IMR-90 (cell line): ENCODE measurements at regions not wholly inside any gene's neighbourhood (a gene's known extent, or its start where the extent isn't known, plus 50 kb on each side); places are given as distances from the start of the nearest gene placed in this dataset.

Experiments used
- ATAC-seq: fragments of 200-7000 bp; cut with Tn5 transposase; 2 replicates; pipeline ENCODE4 v1.9.1; 2020; ENCODE audit warnings: low read depth, mild to moderate bottlenecking, moderate library complexity
- BruUV-seq: library from RNA; stranded (reverse); fragments of 400-500 nt; replicated peaks from 2 replicates; lab custom pipeline; 2021; lab: Mats Ljungman, UMichigan
- CTCF ChIA-PET: fragments of 300-600 bp; formaldehyde crosslinking; extraction: SDS; loops from one replicate; lab custom pipeline; 2021; ENCODE audit warnings: antibody characterized with exemption; lab: Yijun Ruan, JAX
- POLR2A ChIA-PET: fragments of 300-600 bp; sonication (Branson Sonifier 250); formaldehyde crosslinking; loops from one replicate; lab custom pipeline; 2022; ENCODE audit warnings: antibody characterized with exemption; ENCODE audit not compliant: unreplicated experiment; lab: Charles Lee
- DNase-seq: peaks from one replicate; pipeline ENCODE4 v3.0.0; 2013
- H2AFZ ChIP-seq: replicated peaks from 2 replicates; pipeline ENCODE3; 2013; ENCODE audit warnings: low read length, mild to moderate bottlenecking; ENCODE audit not compliant: poor library complexity
- H2AK5ac ChIP-seq: 2 replicates; pipeline ENCODE4 v1.6.1; 2013; ENCODE audit warnings: low read depth, low read length, inconsistent platforms
- H2AK9ac ChIP-seq: replicated peaks from 2 replicates; pipeline ENCODE3; 2013; ENCODE audit warnings: mild to moderate bottlenecking, low read depth, low read length, moderate library complexity; ENCODE audit not compliant: poor library complexity
- H2BK120ac ChIP-seq: 2 replicates; pipeline ENCODE4 v1.6.1; 2013; ENCODE audit warnings: low read depth, low read length, inconsistent platforms
- H2BK15ac ChIP-seq: 3 replicates; pipeline ENCODE4 v1.6.1; 2013; ENCODE audit warnings: low read depth, low read length, inconsistent platforms
- H2BK20ac ChIP-seq: 2 replicates; pipeline ENCODE4 v1.6.1; 2013; ENCODE audit warnings: low read depth, mild to moderate bottlenecking, inconsistent platforms, low read length, moderate library complexity
- H2BK5ac ChIP-seq: 2 replicates; pipeline ENCODE4 v1.6.1; 2013; ENCODE audit warnings: mild to moderate bottlenecking, low read depth, low read length, inconsistent platforms; ENCODE audit not compliant: poor library complexity, severe bottlenecking
- H3K14ac ChIP-seq: replicated peaks from 2 replicates; pipeline ENCODE4 v1.6.1; 2013; ENCODE audit warnings: low read depth, low read length, inconsistent platforms
- H3K18ac ChIP-seq: 2 replicates; pipeline ENCODE4 v1.6.1; 2013; ENCODE audit warnings: low read depth, low read length, control low read depth
- H3K23ac ChIP-seq: 2 replicates; pipeline ENCODE4 v1.6.1; 2013; ENCODE audit warnings: low read depth, low read length, inconsistent platforms
- H3K27ac ChIP-seq: 2 replicates; pipeline ENCODE4 v1.5.1; 2013; ENCODE audit warnings: mild to moderate bottlenecking, control low read depth, low read length; ENCODE audit not compliant: insufficient read depth
- H3K27me3 ChIP-seq: 2 replicates; pipeline ENCODE4 v1.6.1; 2013; ENCODE audit warnings: low read length; ENCODE audit not compliant: control insufficient read depth, insufficient read depth
- H3K36me3 ChIP-seq: 2 replicates; pipeline ENCODE4 v1.6.1; 2013; ENCODE audit warnings: low read length, mixed read lengths; ENCODE audit not compliant: control insufficient read depth, insufficient read depth
- H3K4ac ChIP-seq: 2 replicates; pipeline ENCODE4 v1.6.1; 2013; ENCODE audit warnings: low read depth, low read length, inconsistent platforms
- H3K4me1 ChIP-seq: 2 replicates; pipeline ENCODE4 v1.6.1; 2013; ENCODE audit warnings: low read length, mixed read lengths; ENCODE audit not compliant: control insufficient read depth, insufficient read depth
- H3K4me2 ChIP-seq: 2 replicates; pipeline ENCODE4 v1.6.1; 2013; ENCODE audit warnings: low read depth, mild to moderate bottlenecking, control low read depth, low read length, moderate library complexity
- H3K4me3 ChIP-seq: 2 replicates; pipeline ENCODE4 v1.5.1; 2013; ENCODE audit warnings: low read depth, mild to moderate bottlenecking, control low read depth, low read length, moderate library complexity; ENCODE audit not compliant: insufficient read depth
- H3K56ac ChIP-seq: 2 replicates; pipeline ENCODE4 v1.6.1; 2013; ENCODE audit warnings: low read length, inconsistent platforms; ENCODE audit not compliant: insufficient read depth; ENCODE audit errors: extremely low read depth
- H3K79me1 ChIP-seq, 2 experiments: 2 replicates each; pipeline ENCODE4 v1.6.1; 2013; ENCODE audit warnings: low read length in 2 of 2, inconsistent platforms in 1 of 2, low read depth in 1 of 2
- H3K9ac ChIP-seq: 2 replicates; pipeline ENCODE4 v1.6.1; 2013; ENCODE audit warnings: low read depth, low read length, control low read depth
- H3K9me1 ChIP-seq: 2 replicates; pipeline ENCODE4 v1.6.1; 2013; ENCODE audit warnings: low read length, inconsistent platforms; ENCODE audit not compliant: insufficient read depth
- H3K9me3 ChIP-seq: 2 replicates; pipeline ENCODE4 v1.6.1; 2013; ENCODE audit warnings: low read length; ENCODE audit not compliant: control insufficient read depth, insufficient read depth
- H4K20me1 ChIP-seq: 2 replicates; pipeline ENCODE4 v1.6.1; 2013; ENCODE audit warnings: low read length, inconsistent platforms; ENCODE audit not compliant: insufficient read depth
- H4K5ac ChIP-seq: 2 replicates; pipeline ENCODE4 v1.6.1; 2013; ENCODE audit warnings: mild to moderate bottlenecking, low read depth, low read length, control low read depth
- H4K8ac ChIP-seq, 2 experiments: 2 replicates each; pipeline ENCODE4 v1.6.1; 2013; ENCODE audit warnings: low read depth in 2 of 2, low read length in 2 of 2, control low read depth in 1 of 2, inconsistent platforms in 1 of 2
- H4K91ac ChIP-seq: 2 replicates; pipeline ENCODE4 v1.6.1; 2013; ENCODE audit warnings: low read depth, low read length, inconsistent platforms; ENCODE audit not compliant: insufficient read depth
- NFE2L2 ChIP-seq: fragments of 150-350 bp; IDR thresholded peaks from 2 replicates; pipeline ENCODE4 v1.6.1; 2016; ENCODE audit warnings: low read depth, mild to moderate bottlenecking, low read length
- RCOR1 ChIP-seq: IDR thresholded peaks from 2 replicates; pipeline ENCODE4 v1.6.1; 2012; ENCODE audit warnings: mild to moderate bottlenecking, low read length, improper control_type of control experiment; ENCODE audit not compliant: insufficient replicate concordance
- SMC3 ChIP-seq: fragments of 150-350 bp; IDR thresholded peaks from 2 replicates; pipeline ENCODE4 v1.6.1; 2016; ENCODE audit warnings: low read depth, mild to moderate bottlenecking, antibody characterized with exemption, low read length, moderate library complexity
- WGBS, 2 experiments: methylation state at CpG; one replicate each; pipeline versions ENCODE4 v1.1.5 to v1.1.7; 2013; ENCODE audit warnings: missing lambda C conversion rate in 2 of 2; ENCODE audit not compliant: insufficient read length in 1 of 2; ENCODE audit errors: extremely low coverage in 2 of 2; 5-methylcytosine and 5-hydroxymethylcytosine counted together
- dilution Hi-C: fragments of 300-500 bp; cut with HindIII; formaldehyde crosslinking; loops from one replicate; pipeline ENCODE4 v1.14.3; 2018; ENCODE audit warnings: low sequenced_read_pairs; ENCODE audit not compliant: unreplicated experiment
- in situ Hi-C: fragments of 300-500 bp; cut with MboI; formaldehyde crosslinking; loops from 3 replicates; pipeline ENCODE4 v1.14.3; 2019; ENCODE audit warnings: low sequenced_read_pairs, inconsistent platforms, mixed read lengths
- intact Hi-C: fragments of 100-400 bp; cut with micrococcal nuclease; formaldehyde crosslinking; loops from 2 replicates; pipeline ENCODE4 v1.10.0; 2022

GRCh38 chr1:60861961-60862567 is 220.3 kb upstream of the NFIA start:
- Histone ChIP-seq H2BK120ac (no peak overlapping the region), H3K9me1 (no peaks in the 10 kb centered on the region), H2BK20ac (no peak overlapping the region), H3K18ac (no peak overlapping the region), H2BK5ac (no peak overlapping the region), H4K5ac (no peak overlapping the region), H4K8ac (no peak overlapping the region), H3K14ac (no peak overlapping the region), H2BK15ac (no peak overlapping the region), H3K79me1 (no peaks in the 10 kb centered on the region), H3K4me2 (no peak overlapping the region), H3K9me3 (no peaks in the 10 kb centered on the region), H4K91ac (no peak overlapping the region), H2AK5ac (no peak overlapping the region), H3K4me1 (no peaks in the 10 kb centered on the region), H3K27ac (no peak overlapping the region), H3K36me3 (no peaks in the 10 kb centered on the region), H3K4me3 (no peak overlapping the region), H3K23ac (no peak overlapping the region), H4K20me1 (no peaks in the 10 kb centered on the region), H3K4ac (no peak overlapping the region), H3K27me3 (no peaks in the 10 kb centered on the region), H2AFZ (no peak overlapping the region), H2AK9ac (no peak overlapping the region), H3K56ac (no peak overlapping the region), H3K9ac (no peak overlapping the region)
- TF ChIP-seq NFE2L2, result no peak
- no peak for TF ChIP-seq RCOR1
- TF ChIP-seq SMC3, result no peak
- dilution Hi-C loops, result no loop called here
- intact Hi-C loops, result no loop called here
- in situ Hi-C loops, result loop anchor here (25.0 kb wide), 1 partner anchor 1000 kb away; no protein-coding TSS in a partner anchor
- BruUV-seq, result no TSS peak
- ChIA-PET POLR2A (no interaction called here), CTCF (no interaction called here)
- WGBS, 2 experiments, result 83% methylated on average over 4 of the region's 5 CpGs; no CpG with 5 or more reads in 1 of the 2 experiments
- DNase-seq, result no peak
- ATAC-seq, result no peak
